Mesenchymal stem cell (in vitro differentiated cells and primary cell): ENCODE measurements at regions not wholly inside any gene's neighbourhood (a gene's known extent, or its start where the extent isn't known, plus 50 kb on each side); places are given as distances from the start of the nearest gene placed in this dataset.

Source experiments
- DNase-seq: peaks from one replicate; pipeline ENCODE4 v3.0.0-alpha.2; 2013
- H2AFZ ChIP-seq: one replicate; pipeline ENCODE4 v1.6.1; 2013; ENCODE audit warnings: low read depth, mild to moderate bottlenecking, control low read depth, inconsistent platforms, low read length, moderate library complexity
- H2AK5ac ChIP-seq: 2 replicates; pipeline ENCODE4 v1.6.1; 2013; ENCODE audit warnings: low read length, moderate library complexity, mild to moderate bottlenecking, inconsistent platforms; ENCODE audit not compliant: severe bottlenecking
- H2BK120ac ChIP-seq: one replicate; pipeline ENCODE4 v1.6.1; 2013; ENCODE audit warnings: low read depth, mild to moderate bottlenecking, inconsistent platforms, low read length, moderate library complexity
- H2BK12ac ChIP-seq, 2 experiments: one replicate each; pipeline ENCODE4 v1.6.1; 2013; ENCODE audit warnings: inconsistent platforms in 2 of 2, low read length in 2 of 2, mild to moderate bottlenecking in 2 of 2, moderate library complexity in 2 of 2, control low read depth in 1 of 2
- H2BK15ac ChIP-seq: one replicate; pipeline ENCODE4 v1.6.1; 2013; ENCODE audit warnings: mild to moderate bottlenecking, low read depth, inconsistent platforms; ENCODE audit not compliant: poor library complexity, severe bottlenecking
- H2BK5ac ChIP-seq: 2 replicates; pipeline ENCODE4 v1.6.1; 2013; ENCODE audit warnings: low read depth, mild to moderate bottlenecking, low read length, control low read depth, inconsistent platforms; ENCODE audit not compliant: poor library complexity, severe bottlenecking
- H3K14ac ChIP-seq, 2 experiments: one replicate each; pipeline ENCODE4 v1.6.1; 2013; ENCODE audit warnings: inconsistent platforms in 2 of 2, low read length in 2 of 2, control low read depth in 1 of 2, mild to moderate bottlenecking in 1 of 2, moderate library complexity in 1 of 2
- H3K18ac ChIP-seq, 2 experiments: one replicate each; pipeline ENCODE4 v1.6.1; 2013; ENCODE audit warnings: inconsistent platforms in 2 of 2, low read length in 2 of 2, control low read depth in 1 of 2, low read depth in 1 of 2, mild to moderate bottlenecking in 1 of 2
- H3K23ac ChIP-seq, 2 experiments: one replicate each; pipeline ENCODE4 v1.6.1; 2013; ENCODE audit warnings: inconsistent platforms in 2 of 2, low read length in 2 of 2, mild to moderate bottlenecking in 2 of 2, moderate library complexity in 2 of 2, control low read depth in 1 of 2
- H3K27ac ChIP-seq: 2 replicates; pipeline ENCODE4 v1.5.1; 2013; ENCODE audit warnings: mild to moderate bottlenecking, moderate library complexity, low read length, control low read depth, inconsistent platforms; ENCODE audit not compliant: poor library complexity, severe bottlenecking
- H3K27me3 ChIP-seq, 2 experiments: 2 replicates each; pipeline versions ENCODE4 v1.6.1 to v1.7.0; 2013; ENCODE audit warnings: low read length in 2 of 2, mild to moderate bottlenecking in 2 of 2, moderate library complexity in 2 of 2, control low read depth in 1 of 2, inconsistent platforms in 1 of 2; ENCODE audit not compliant: control insufficient read depth in 1 of 2, insufficient read depth in 1 of 2
- H3K36me3 ChIP-seq, 2 experiments: 2 replicates each; pipeline versions ENCODE4 v1.6.1 to v1.7.0; 2013; ENCODE audit warnings: low read length in 2 of 2, control low read depth in 1 of 2, inconsistent platforms in 1 of 2, low read depth in 1 of 2, mild to moderate bottlenecking in 1 of 2; ENCODE audit not compliant: insufficient read depth in 2 of 2, control insufficient read depth in 1 of 2
- H3K4ac ChIP-seq, 2 experiments: one replicate each; pipeline ENCODE4 v1.6.1; 2013; ENCODE audit warnings: inconsistent platforms in 2 of 2, low read length in 2 of 2, mild to moderate bottlenecking in 2 of 2, moderate library complexity in 2 of 2, control low read depth in 1 of 2, low read depth in 1 of 2
- H3K4me1 ChIP-seq: 2 replicates; pipeline ENCODE4 v1.6.1; 2013; ENCODE audit warnings: low read depth, low read length, control low read depth; ENCODE audit not compliant: control insufficient read depth, insufficient read depth
- H3K4me2 ChIP-seq: 2 replicates; pipeline ENCODE4 v1.6.1; 2013; ENCODE audit warnings: low read length, mild to moderate bottlenecking, inconsistent platforms; ENCODE audit not compliant: poor library complexity, severe bottlenecking
- H3K4me3 ChIP-seq, 2 experiments: 2 replicates each; pipeline versions ENCODE4 v1.5.1 to v1.7.0; 2013; ENCODE audit warnings: low read length in 2 of 2, mild to moderate bottlenecking in 2 of 2, control low read depth in 1 of 2, low read depth in 1 of 2; ENCODE audit not compliant: insufficient read depth in 1 of 2
- H3K79me1 ChIP-seq: replicated peaks from 2 replicates; pipeline ENCODE4 v1.6.1; 2013; ENCODE audit warnings: mild to moderate bottlenecking, control low read depth, low read length, inconsistent platforms; ENCODE audit not compliant: poor library complexity, severe bottlenecking
- H3K9ac ChIP-seq: 2 replicates; pipeline ENCODE4 v1.7.0; 2013; ENCODE audit warnings: mild to moderate bottlenecking, low read length, moderate library complexity
- H3K9me3 ChIP-seq: 2 replicates; pipeline ENCODE4 v1.7.0; 2013; ENCODE audit warnings: mild to moderate bottlenecking, low read length; ENCODE audit not compliant: control insufficient read depth
- H4K8ac ChIP-seq: one replicate; pipeline ENCODE4 v1.6.1; 2013; ENCODE audit warnings: inconsistent platforms, mild to moderate bottlenecking, low read length, moderate library complexity
- H4K91ac ChIP-seq: one replicate; pipeline ENCODE4 v1.6.1; 2013; ENCODE audit warnings: mild to moderate bottlenecking, low read length, inconsistent platforms
- WGBS: methylation state at CpG from one replicate; pipeline ENCODE4 v1.1.7; 2013; ENCODE audit warnings: mixed read lengths; 5-methylcytosine and 5-hydroxymethylcytosine counted together

GRCh38 chr4:67134616-67135015 is 410.7 kb downstream of the CENPC start:
- no peak overlapping the region for H2BK12ac ChIP-seq
- H3K27ac ChIP-seq = no peak overlapping the region
- H2BK5ac ChIP-seq = no peak overlapping the region
- H4K8ac ChIP-seq = no peak overlapping the region
- H3K4ac ChIP-seq = no peak overlapping the region
- H4K91ac ChIP-seq = no peak overlapping the region
- H3K18ac ChIP-seq = no peak overlapping the region
- no peaks in the 10 kb centered on the region for H3K36me3 ChIP-seq
- H3K9me3 ChIP-seq = no peaks in the 10 kb centered on the region
- H3K9ac ChIP-seq = no peak overlapping the region
- no peak overlapping the region for H3K14ac ChIP-seq
- H3K79me1 ChIP-seq = no peaks in the 10 kb centered on the region
- no peak for DNase-seq
- H2BK120ac ChIP-seq = no peak overlapping the region
- H3K27me3 ChIP-seq = no peaks in the 10 kb centered on the region
- no peak overlapping the region for H3K23ac ChIP-seq
- 78% methylated on average over 4 of the region's 4 CpGs for WGBS
- H2AK5ac ChIP-seq = no peak overlapping the region
- H3K4me2 ChIP-seq = no peak overlapping the region
- no peak overlapping the region for H2BK15ac ChIP-seq
- H3K4me1 ChIP-seq = no peaks in the 10 kb centered on the region
- no peak overlapping the region for H2AFZ ChIP-seq
- no peak overlapping the region for H3K4me3 ChIP-seq

- Histone ChIP-seq H3K27ac (no peak overlapping the region), H2BK15ac (no peak overlapping the region), H4K91ac (no peak overlapping the region), H2AK5ac (no peak overlapping the region), H2BK12ac (no peak overlapping the region), H2BK5ac (no peak overlapping the region), H3K14ac (no peak overlapping the region), H3K4me1 (no peaks in the 10 kb centered on the region), H3K4me2 (no peak overlapping the region), H2BK120ac (no peak overlapping the region), H4K8ac (no peak overlapping the region), H3K4me3 (no peak overlapping the region), H2AFZ (no peak overlapping the region), H3K79me1 (no peaks in the 10 kb centered on the region), H3K4ac (no peak overlapping the region), H3K18ac (no peak overlapping the region), H3K9ac (no peak overlapping the region), H3K36me3 (no peaks in the 10 kb centered on the region), H3K9me3 (no peaks in the 10 kb centered on the region), H3K27me3 (no peaks in the 10 kb centered on the region), H3K23ac (no peak overlapping the region)
- WGBS = 78% methylated on average over 2 of the region's 2 CpGs
- no peak for DNase-seq
These were observed 412.1 kb downstream of the CENPC start for GRCh38 chr4:67133162-67133561.

GRCh38 chr4:67131224-67131623 is 414.1 kb downstream of the CENPC start:
- H3K36me3 ChIP-seq = no peaks in the 10 kb centered on the region
- no peak overlapping the region for H2BK12ac ChIP-seq
- no peak overlapping the region for H2AFZ ChIP-seq
- H2BK120ac ChIP-seq = no peak overlapping the region
- H3K4me1 ChIP-seq = no peaks in the 10 kb centered on the region
- no peak overlapping the region for H2AK5ac ChIP-seq
- no peaks in the 10 kb centered on the region for H3K79me1 ChIP-seq
- H3K18ac ChIP-seq = no peak overlapping the region
- DNase-seq = no peak
- H3K27me3 ChIP-seq = no peaks in the 10 kb centered on the region
- H4K91ac ChIP-seq = no peak overlapping the region
- no peaks in the 10 kb centered on the region for H3K9me3 ChIP-seq
- no peak overlapping the region for H2BK5ac ChIP-seq
- H3K4me2 ChIP-seq = no peak overlapping the region
- no peak overlapping the region for H3K4ac ChIP-seq
- H3K23ac ChIP-seq = no peak overlapping the region
- no peak overlapping the region for H3K27ac ChIP-seq
- no peak overlapping the region for H3K14ac ChIP-seq
- no peak overlapping the region for H3K4me3 ChIP-seq
- no peak overlapping the region for H2BK15ac ChIP-seq
- H4K8ac ChIP-seq = no peak overlapping the region
- H3K9ac ChIP-seq = no peak overlapping the region

DNA sequence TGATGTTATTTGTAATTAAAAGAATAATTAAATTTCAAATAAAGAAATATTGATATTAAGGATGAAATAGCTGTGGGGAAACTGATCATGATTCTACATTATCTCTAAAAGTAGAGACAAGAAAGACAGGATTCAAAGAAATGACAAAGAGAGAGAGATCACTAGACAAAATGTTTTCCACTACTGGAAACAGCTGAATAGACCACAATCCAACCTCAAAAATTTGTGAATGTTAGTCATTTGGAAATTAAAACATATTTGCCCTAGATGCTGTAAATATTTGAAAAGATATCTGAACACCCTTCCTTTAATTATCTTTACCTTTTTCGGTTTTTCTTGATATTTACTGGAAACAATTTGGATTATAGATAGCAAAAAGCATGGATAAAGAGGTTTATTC is 414.9 kb downstream of the CENPC start:
- no peak overlapping the region for H2BK15ac ChIP-seq
- no peak overlapping the region for H4K8ac ChIP-seq
- no peak overlapping the region for H4K91ac ChIP-seq
- no peak overlapping the region for H2BK120ac ChIP-seq
- H3K36me3 ChIP-seq = no peaks in the 10 kb centered on the region
- H2AK5ac ChIP-seq = no peak overlapping the region
- H3K4me2 ChIP-seq = no peak overlapping the region
- H3K23ac ChIP-seq = no peak overlapping the region
- H3K4me3 ChIP-seq = no peak overlapping the region
- no peak overlapping the region for H3K4ac ChIP-seq
- DNase-seq = no peak
- H3K27ac ChIP-seq = no peak overlapping the region
- no peaks in the 10 kb centered on the region for H3K9me3 ChIP-seq
- WGBS = no CpG with 5 or more reads among the region's 1 CpG
- H3K9ac ChIP-seq = no peak overlapping the region
- H3K79me1 ChIP-seq = no peaks in the 10 kb centered on the region
- no peak overlapping the region for H2BK5ac ChIP-seq
- H2BK12ac ChIP-seq = no peak overlapping the region
- H2AFZ ChIP-seq = no peak overlapping the region
- no peak overlapping the region for H3K14ac ChIP-seq
- no peaks in the 10 kb centered on the region for H3K4me1 ChIP-seq
- H3K27me3 ChIP-seq = no peaks in the 10 kb centered on the region
- H3K18ac ChIP-seq = no peak overlapping the region
